CD14-positive monocyte (primary cell): ENCODE measurements at regions not wholly inside any gene's neighbourhood (a gene's known extent, or its start where the extent isn't known, plus 50 kb on each side); places are given as distances from the start of the nearest gene placed in this dataset.
"Not testable (repeated sequence)": the region's sequence is repeated elsewhere in the genome, so short reads cannot be mapped to it uniquely, and the experiment has no call there.

Experiments used
- DNase-seq, 3 donors: peaks; one replicate each; pipeline ENCODE4 v3.0.0-alpha.2; 2011 to 2022
- H2AFZ ChIP-seq: 2 replicates; pipeline ENCODE4 v1.6.0; 2012; ENCODE audit warnings: mild to moderate bottlenecking, low read depth, low read length, inconsistent platforms; ENCODE audit not compliant: insufficient read depth, poor library complexity, severe bottlenecking
- H3K27ac ChIP-seq, 2 donors: 1 replicate in 1 of 2; 2 replicates in 1 of 2; pipeline ENCODE4 v1.5.1; 2012 to 2013; ENCODE audit warnings: low read length in 2 of 2, control low read depth in 1 of 2, inconsistent platforms in 1 of 2, low read depth in 1 of 2, mild to moderate bottlenecking in 1 of 2
- H3K27me3 ChIP-seq, 2 donors: one replicate each; pipeline versions ENCODE4 v1.6.0 to v1.6.1; 2011 to 2013; ENCODE audit warnings: low read length in 2 of 2; ENCODE audit not compliant: control insufficient read depth in 2 of 2, insufficient read depth in 2 of 2
- H3K36me3 ChIP-seq, 2 donors: replicated peaks in 1 of 2; 1 replicate in 1 of 2; 2 replicates in 1 of 2; pipeline versions ENCODE4 v1.5.1 to v1.6.1; 2012 to 2013; ENCODE audit warnings: low read length in 2 of 2, control low read depth in 1 of 2, inconsistent platforms in 1 of 2, mild to moderate bottlenecking in 1 of 2; ENCODE audit not compliant: insufficient read depth in 2 of 2, control insufficient read depth in 1 of 2
- H3K4me1 ChIP-seq, 2 donors: 1 replicate in 1 of 2; 2 replicates in 1 of 2; pipeline versions ENCODE4 v1.5.1 to v1.6.1; 2012 to 2013; ENCODE audit warnings: low read length in 2 of 2, control low read depth in 1 of 2, inconsistent platforms in 1 of 2, mild to moderate bottlenecking in 1 of 2, moderate library complexity in 1 of 2; ENCODE audit not compliant: insufficient read depth in 2 of 2, control insufficient read depth in 1 of 2
- H3K4me2 ChIP-seq: replicated peaks from 2 replicates; pipeline ENCODE3; 2012; ENCODE audit warnings: low read length, moderate library complexity, mild to moderate bottlenecking; ENCODE audit not compliant: poor library complexity, severe bottlenecking; ENCODE audit errors: extremely low read depth
- H3K4me3 ChIP-seq, 3 experiments: fragments of 200-600 bp in 1 of 3; sonication (generic) in 1 of 3; replicated peaks in 1 of 3; 1 replicate in 2 of 3; 2 replicates in 1 of 3; pipeline ENCODE4 v1.5.1; 2011 to 2013; ENCODE audit warnings: low read length in 3 of 3, mild to moderate bottlenecking in 3 of 3, control low read depth in 2 of 3, low read depth in 2 of 3, inconsistent platforms in 1 of 3, moderate library complexity in 1 of 3
- H3K79me2 ChIP-seq: 2 replicates; pipeline ENCODE4 v1.6.0; 2012; ENCODE audit warnings: mild to moderate bottlenecking, control low read depth, inconsistent platforms, low read length, moderate library complexity; ENCODE audit not compliant: insufficient read depth
- H3K9ac ChIP-seq: 2 replicates; pipeline ENCODE4 v1.6.0; 2017; ENCODE audit warnings: low read length, mild to moderate bottlenecking; ENCODE audit not compliant: insufficient read depth, poor library complexity, severe bottlenecking
- H3K9me3 ChIP-seq, 2 donors: replicated peaks in 1 of 2; 1 replicate in 1 of 2; 2 replicates in 1 of 2; pipeline versions ENCODE4 v1.5.1 to v1.6.1; 2012 to 2013; ENCODE audit warnings: low read length in 2 of 2, control low read depth in 1 of 2; ENCODE audit not compliant: control insufficient read depth in 1 of 2, insufficient read depth in 1 of 2
- H4K20me1 ChIP-seq: 2 replicates; pipeline ENCODE4 v1.6.0; 2012; ENCODE audit warnings: mild to moderate bottlenecking, low read length, control low read depth, moderate library complexity; ENCODE audit not compliant: insufficient read depth
- H3K27ac Mint-ChIP-seq, 7 donors: one replicate each; pipeline ENCODE4 v1.8.0; 2020; ENCODE audit warnings: mild to moderate bottlenecking in 7 of 7, mixed read lengths in 7 of 7, moderate library complexity in 6 of 7, inconsistent platforms in 2 of 7
- H3K27me3 Mint-ChIP-seq, 3 donors: one replicate each; pipeline ENCODE4 v1.8.0; 2021 to 2022; ENCODE audit warnings: low read depth in 3 of 3, mild to moderate bottlenecking in 3 of 3, mixed read lengths in 3 of 3, moderate library complexity in 3 of 3, inconsistent platforms in 1 of 3
- H3K36me3 Mint-ChIP-seq, 2 donors: one replicate each; pipeline ENCODE4 v1.8.0; 2020; ENCODE audit warnings: mixed read lengths in 2 of 2, inconsistent platforms in 1 of 2, mild to moderate bottlenecking in 1 of 2
- H3K4me1 Mint-ChIP-seq: one replicate; pipeline ENCODE4 v1.8.0; 2020; ENCODE audit warnings: mild to moderate bottlenecking, mixed read lengths
- H3K4me3 Mint-ChIP-seq, 2 donors: one replicate each; pipeline ENCODE4 v1.8.0; 2020; ENCODE audit warnings: mild to moderate bottlenecking in 2 of 2, mixed read lengths in 2 of 2, moderate library complexity in 1 of 2
- H3K9me3 Mint-ChIP-seq, 7 donors: one replicate each; pipeline ENCODE4 v1.8.0; 2020 to 2022; ENCODE audit warnings: mixed read lengths in 7 of 7, mild to moderate bottlenecking in 6 of 7, moderate library complexity in 6 of 7, inconsistent platforms in 2 of 7
- CTCF ChIP-seq: fragments of 200-600 bp; IDR thresholded peaks from one replicate; pipeline ENCODE4 v1.8.0; 2022; ENCODE audit warnings: antibody characterized with exemption, mild to moderate bottlenecking
- WGBS: methylation state at CpG from one replicate; pipeline ENCODE4 v1.1.5; 2013; ENCODE audit warnings: missing lambda C conversion rate; ENCODE audit not compliant: insufficient coverage; 5-methylcytosine and 5-hydroxymethylcytosine counted together
- intact Hi-C, 2 donors: fragments of 100-400 bp; cut with micrococcal nuclease; formaldehyde crosslinking; loops; one replicate each; pipeline versions ENCODE4 v1.15.0 to v1.15.1; 2023

- H3K27ac Mint-ChIP-seq: no peak overlapping the region
- Histone ChIP-seq H3K9ac (no peak overlapping the region), H3K36me3 (no peaks in the 10 kb centered on the region), H3K4me1 (no peaks in the 10 kb centered on the region), H3K9me3 (no peaks in the 10 kb centered on the region), H4K20me1 (no peaks in the 10 kb centered on the region), H3K4me3 (no peak overlapping the region), H3K27me3 (no peaks in the 10 kb centered on the region), H3K4me2 (no peak overlapping the region), H3K27ac (no peak overlapping the region), H3K79me2 (no peaks in the 10 kb centered on the region), H2AFZ (no peak overlapping the region)
- no peaks in the 10 kb centered on the region for H3K36me3 Mint-ChIP-seq
- intact Hi-C loops: no loop called here
- H3K4me1 Mint-ChIP-seq: no peaks in the 10 kb centered on the region
- no peaks in the 10 kb centered on the region for H3K9me3 Mint-ChIP-seq
- TF ChIP-seq CTCF: no peak
- WGBS: no CpG with 5 or more reads among the region's 2 CpGs
- DNase-seq: no peak
- H3K4me3 Mint-ChIP-seq: no peak overlapping the region
- H3K27me3 Mint-ChIP-seq: peaks cover 0 to 3% (median 0%) of the 10 kb centered on the region in 3 donors
These were observed 52.2 kb downstream of the BEX3 start for GRCh38 chrX:103428525-103428924.

GRCh38 chrX:103429026-103429425 lies 52.7 kb downstream of the BEX3 start:
- DNase-seq, H3K9me3 ChIP-seq, H3K9me3 Mint-ChIP-seq, H3K4me3 ChIP-seq, H3K27me3 Mint-ChIP-seq, H3K27ac Mint-ChIP-seq, intact Hi-C loops, H3K27me3 ChIP-seq, H3K9ac ChIP-seq, H3K79me2 ChIP-seq, H3K4me1 Mint-ChIP-seq, H3K36me3 Mint-ChIP-seq, H3K4me3 Mint-ChIP-seq, H3K4me1 ChIP-seq, H3K4me2 ChIP-seq, H3K36me3 ChIP-seq, H4K20me1 ChIP-seq, H2AFZ ChIP-seq, H3K27ac ChIP-seq: not testable (repeated sequence)
- no CpG with 5 or more reads among the region's 7 CpGs for whole genome bisulfite sequencing
